ENCODE measurements at regions not wholly inside any gene's neighbourhood (a gene's known extent, or its start where the extent isn't known, plus 50 kb on each side); places are given as distances from the start of the nearest gene placed in this dataset.

GRCh38 chr10:57638411-57638810 is 629.3 kb downstream of the IPMK start:
- TF ChIP-seq, protein P1, sequence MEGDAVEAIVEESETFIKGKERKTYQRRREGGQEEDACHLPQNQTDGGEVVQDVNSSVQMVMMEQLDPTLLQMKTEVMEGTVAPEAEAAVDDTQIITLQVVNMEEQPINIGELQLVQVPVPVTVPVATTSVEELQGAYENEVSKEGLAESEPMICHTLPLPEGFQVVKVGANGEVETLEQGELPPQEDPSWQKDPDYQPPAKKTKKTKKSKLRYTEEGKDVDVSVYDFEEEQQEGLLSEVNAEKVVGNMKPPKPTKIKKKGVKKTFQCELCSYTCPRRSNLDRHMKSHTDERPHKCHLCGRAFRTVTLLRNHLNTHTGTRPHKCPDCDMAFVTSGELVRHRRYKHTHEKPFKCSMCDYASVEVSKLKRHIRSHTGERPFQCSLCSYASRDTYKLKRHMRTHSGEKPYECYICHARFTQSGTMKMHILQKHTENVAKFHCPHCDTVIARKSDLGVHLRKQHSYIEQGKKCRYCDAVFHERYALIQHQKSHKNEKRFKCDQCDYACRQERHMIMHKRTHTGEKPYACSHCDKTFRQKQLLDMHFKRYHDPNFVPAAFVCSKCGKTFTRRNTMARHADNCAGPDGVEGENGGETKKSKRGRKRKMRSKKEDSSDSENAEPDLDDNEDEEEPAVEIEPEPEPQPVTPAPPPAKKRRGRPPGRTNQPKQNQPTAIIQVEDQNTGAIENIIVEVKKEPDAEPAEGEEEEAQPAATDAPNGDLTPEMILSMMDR (conservative IDR thresholded peaks at IDR 0.05): no peak
- TF ChIP-seq ZFX (IDR thresholded peaks at IDR 0.05): no peak
